Common myeloid progenitor, CD34-positive (primary cell): ENCODE measurements at regions not wholly inside any gene's neighbourhood (a gene's known extent, or its start where the extent isn't known, plus 50 kb on each side); places are given as distances from the start of the nearest gene placed in this dataset.

Experiments used
- CTCF ChIA-PET: fragments of 350-600 bp; sonication (Branson Sonifier 250); formaldehyde crosslinking; loops from one replicate; lab custom pipeline; 2021; ENCODE audit warnings: antibody characterized with exemption; lab: Charles Lee
- POLR2A ChIA-PET: fragments of 350-600 bp; sonication (Branson Sonifier 250); formaldehyde crosslinking; loops from one replicate; lab custom pipeline; 2021; ENCODE audit warnings: antibody characterized with exemption; lab: Charles Lee
- DNase-seq, 3 donors: peaks; one replicate each; pipeline versions ENCODE4 v3.0.0 to v3.0.0-alpha.2; 2013
- H3K27ac ChIP-seq, 2 experiments: 1 replicate in 1 of 2; 2 replicates in 1 of 2; pipeline ENCODE4 v1.7.0; 2013; ENCODE audit warnings: inconsistent platforms in 2 of 2, low read length in 2 of 2, mild to moderate bottlenecking in 2 of 2, low read depth in 1 of 2, moderate library complexity in 1 of 2; ENCODE audit not compliant: severe bottlenecking in 2 of 2, insufficient read depth in 1 of 2, poor library complexity in 1 of 2
- H3K27me3 ChIP-seq, 5 experiments: replicated peaks in 2 of 5; 1 replicate in 3 of 5; 2 replicates in 2 of 5; pipeline versions ENCODE4 v1.6.1 to v1.7.0; 2013; ENCODE audit warnings: low read length in 4 of 5, mild to moderate bottlenecking in 2 of 5, moderate library complexity in 2 of 5, inconsistent platforms in 1 of 5; ENCODE audit not compliant: insufficient read depth in 5 of 5, control insufficient read depth in 4 of 5
- H3K36me3 ChIP-seq, 4 experiments: 1 replicate in 2 of 4; 2 replicates in 2 of 4; pipeline versions ENCODE4 v1.6.1 to v1.7.0; 2013; ENCODE audit warnings: low read length in 3 of 4, control low read depth in 1 of 4, mild to moderate bottlenecking in 1 of 4; ENCODE audit not compliant: control insufficient read depth in 4 of 4, insufficient read depth in 4 of 4
- H3K4me1 ChIP-seq, 4 experiments: 1 replicate in 3 of 4; 2 replicates in 1 of 4; pipeline versions ENCODE4 v1.6.1 to v1.7.1; 2013; ENCODE audit warnings: low read length in 3 of 4, mild to moderate bottlenecking in 3 of 4, control low read depth in 1 of 4, inconsistent platforms in 1 of 4, moderate library complexity in 1 of 4; ENCODE audit not compliant: control insufficient read depth in 4 of 4, insufficient read depth in 4 of 4; ENCODE audit errors: control extremely low read depth in 1 of 4
- H3K4me3 ChIP-seq, 7 experiments: 1 replicate in 4 of 7; 2 replicates in 3 of 7; pipeline versions ENCODE4 v1.5.1 to v1.7.0; 2013; ENCODE audit warnings: mild to moderate bottlenecking in 7 of 7, low read length in 6 of 7, moderate library complexity in 6 of 7, inconsistent platforms in 2 of 7, low read depth in 2 of 7, control low read depth in 1 of 7; ENCODE audit not compliant: insufficient read depth in 4 of 7, control insufficient read depth in 1 of 7; ENCODE audit errors: extremely low read depth in 1 of 7
- H3K9me3 ChIP-seq, 5 experiments: 1 replicate in 4 of 5; 2 replicates in 1 of 5; pipeline versions ENCODE4 v1.6.1 to v1.7.1; 2013; ENCODE audit warnings: low read length in 4 of 5, mild to moderate bottlenecking in 2 of 5, inconsistent platforms in 1 of 5, low read depth in 1 of 5, moderate library complexity in 1 of 5; ENCODE audit not compliant: control insufficient read depth in 4 of 5, insufficient read depth in 2 of 5; ENCODE audit errors: control extremely low read depth in 1 of 5
- WGBS: methylation state at CpG from one replicate; pipeline ENCODE4 v1.1.5; 2013; ENCODE audit not compliant: insufficient coverage; 5-methylcytosine and 5-hydroxymethylcytosine counted together

DNA sequence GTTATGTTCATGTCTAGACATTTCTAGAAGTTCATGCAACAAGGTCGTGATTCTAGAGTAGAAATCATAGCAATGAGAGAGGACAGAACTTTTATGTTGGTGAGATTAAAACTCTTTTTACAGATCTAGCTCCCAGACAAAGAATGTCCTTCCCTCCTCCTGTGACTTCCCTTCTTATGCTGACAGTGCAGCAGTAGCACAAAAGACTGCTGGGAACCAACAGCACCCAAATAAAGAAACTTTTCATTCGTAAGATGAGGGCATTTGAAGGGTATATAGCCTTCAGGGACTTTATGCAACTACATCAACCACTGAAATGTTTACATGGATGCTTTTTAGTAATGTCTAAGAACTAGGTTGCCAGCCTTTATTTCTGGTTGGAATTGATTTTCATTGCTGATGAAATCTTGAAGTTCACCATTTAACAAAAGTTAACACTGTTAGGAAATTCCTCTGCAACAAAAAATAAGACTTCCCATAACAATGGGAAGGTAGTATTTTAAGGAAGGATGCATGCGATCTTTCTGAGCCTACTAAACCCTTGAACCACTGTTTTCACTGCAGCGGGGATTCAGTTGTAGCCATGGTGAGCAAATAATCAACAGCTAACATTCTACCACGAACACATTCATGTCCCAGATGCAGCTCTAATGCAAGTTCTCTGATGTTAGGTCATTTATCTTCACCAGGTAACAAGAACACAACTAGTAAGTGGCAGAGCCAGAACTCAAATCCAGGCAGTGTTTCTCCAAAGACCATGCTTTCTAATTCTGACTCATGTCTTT lies 672.8 kb downstream of the PTPRC start:
- no peaks in the 10 kb centered on the region for H3K36me3 ChIP-seq
- H3K4me3 ChIP-seq, result no peak overlapping the region
- H3K4me1 ChIP-seq, result peaks cover 0 to 26% (median 6%) of the 10 kb centered on the region in 4 experiments
- H3K27me3 ChIP-seq, result no peaks in the 10 kb centered on the region
- DNase-seq, result peak in 2 of 3 donors; percentile 66 to 76
- H3K9me3 ChIP-seq, result no peaks in the 10 kb centered on the region
- CTCF ChIA-PET, result no interaction called here
- no CpG with 5 or more reads among the region's 5 CpGs for WGBS
- POLR2A ChIA-PET, result no interaction called here
- H3K27ac ChIP-seq, result no peak overlapping the region

DNA sequence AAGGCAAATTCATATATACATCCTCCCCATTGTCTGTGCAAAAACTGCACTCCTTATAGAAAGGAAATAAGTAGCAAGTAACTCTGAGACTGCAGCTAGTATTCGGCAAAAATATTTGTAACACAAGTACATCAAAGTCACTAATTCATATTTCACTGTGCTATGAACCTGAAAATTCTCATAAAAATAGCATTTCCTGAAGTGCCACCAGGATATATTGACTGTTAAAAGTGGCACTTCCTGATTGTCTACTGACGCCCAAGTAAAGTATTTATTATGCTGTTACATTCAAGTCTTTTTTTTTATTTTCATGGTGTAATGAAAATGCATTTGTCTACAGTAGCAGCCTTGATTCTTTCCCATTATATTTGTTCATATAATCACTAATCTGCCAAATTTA lies 673.8 kb downstream of the PTPRC start:
- Histone ChIP-seq H3K4me1 (peaks cover 0 to 26% (median 6%) of the 10 kb centered on the region in 4 experiments), H3K36me3 (no peaks in the 10 kb centered on the region), H3K27me3 (no peaks in the 10 kb centered on the region), H3K27ac (no peak overlapping the region), H3K4me3 (no peak overlapping the region), H3K9me3 (no peaks in the 10 kb centered on the region)
- CTCF ChIA-PET, result no interaction called here
- peak in 1 of 3 donors; percentile 18 for DNase-seq
- 0% methylated on average over 1 of the region's 2 CpGs for WGBS
- POLR2A ChIA-PET, result no interaction called here

- Histone ChIP-seq H3K4me3 (no peak overlapping the region), H3K36me3 (no peaks in the 10 kb centered on the region), H3K4me1 (peaks cover 0 to 26% (median 6%) of the 10 kb centered on the region in 4 experiments), H3K27me3 (no peaks in the 10 kb centered on the region), H3K27ac (no peak overlapping the region), H3K9me3 (no peaks in the 10 kb centered on the region)
- peak in 1 of 3 donors; percentile 14 for DNase-seq
- POLR2A ChIA-PET, result no interaction called here
- WGBS, result 100% methylated on average over 1 of the region's 2 CpGs
- CTCF ChIA-PET, result no interaction called here
Observed at GRCh38 chr1:199313444-199313843, 674.6 kb downstream of the PTPRC start.

- Histone ChIP-seq H3K9me3 (no peaks in the 10 kb centered on the region), H3K27me3 (no peaks in the 10 kb centered on the region), H3K4me3 (no peak overlapping the region), H3K36me3 (no peaks in the 10 kb centered on the region), H3K4me1 (no peaks in the 10 kb centered on the region), H3K27ac (no peak overlapping the region)
- WGBS, result no CpG with 5 or more reads among the region's 3 CpGs
- DNase-seq, result no peak
- CTCF ChIA-PET, result no interaction called here
- POLR2A ChIA-PET, result no interaction called here
Observed at GRCh38 chr1:199319341-199319740, 680.5 kb downstream of the PTPRC start.

GRCh38 chr1:199322278-199322677 lies 683.4 kb downstream of the PTPRC start:
- ChIA-PET POLR2A (no interaction called here), CTCF (no interaction called here)
- no peak for DNase-seq
- Histone ChIP-seq H3K4me3 (no peak overlapping the region), H3K27ac (no peak overlapping the region), H3K36me3 (no peaks in the 10 kb centered on the region), H3K9me3 (peaks cover 0 to 7% (median 3%) of the 10 kb centered on the region in 5 experiments), H3K4me1 (no peaks in the 10 kb centered on the region), H3K27me3 (no peaks in the 10 kb centered on the region)
- 100% methylated on average over 1 of the region's 1 CpG for WGBS

DNA sequence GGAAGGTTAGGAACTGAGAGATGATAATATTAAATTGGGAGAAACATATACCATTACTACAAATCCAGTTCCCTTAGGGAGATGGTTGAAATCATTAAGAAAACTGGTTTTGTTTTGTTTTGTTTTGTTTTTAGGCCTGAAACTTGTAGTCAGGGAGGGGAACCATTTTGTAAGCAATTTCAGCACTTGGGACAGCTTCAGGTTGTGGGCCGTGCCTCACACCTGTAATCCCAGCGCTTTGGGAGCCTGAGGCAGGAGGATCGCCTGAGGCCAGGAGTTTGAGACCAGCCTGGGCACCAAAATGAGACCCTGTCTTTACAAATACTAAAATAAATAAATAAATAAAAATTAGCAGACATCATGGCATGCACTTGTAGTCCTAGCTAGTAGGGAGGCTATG lies 694.3 kb upstream of the NR5A2 start:
- no peaks in the 10 kb centered on the region for H3K9me3 ChIP-seq
- no CpG with 5 or more reads among the region's 3 CpGs for WGBS
- H3K4me1 ChIP-seq, result no peaks in the 10 kb centered on the region
- DNase-seq, result no peak
- no peaks in the 10 kb centered on the region for H3K27me3 ChIP-seq
- CTCF ChIA-PET, result interaction anchor here (1.4 kb wide), 1 partner anchor 24 kb away, joined by 4 read pairs; no protein-coding TSS in a partner anchor
- POLR2A ChIA-PET, result no interaction called here
- no peak overlapping the region for H3K4me3 ChIP-seq
- no peaks in the 10 kb centered on the region for H3K36me3 ChIP-seq
- H3K27ac ChIP-seq, result no peak overlapping the region

DNA sequence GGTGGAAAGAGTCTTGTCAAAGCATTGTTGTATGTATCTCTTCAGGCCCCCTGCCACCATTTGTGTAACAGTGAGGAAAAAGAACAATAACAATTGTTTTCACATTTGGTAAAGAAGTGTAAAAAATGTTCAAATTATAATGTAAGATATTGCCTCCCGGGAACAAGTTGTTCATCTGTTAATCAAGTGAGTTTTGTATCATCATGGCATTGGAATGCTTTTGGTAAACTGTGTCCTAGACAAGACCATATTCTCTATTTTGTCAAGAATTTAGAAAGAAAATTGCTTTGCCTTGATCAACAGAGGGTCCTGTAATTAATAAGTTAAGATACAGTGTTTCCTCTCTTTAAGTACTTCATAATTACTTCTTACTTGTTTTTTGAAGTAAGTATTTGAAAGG lies 692.0 kb upstream of the NR5A2 start:
- H3K4me1 ChIP-seq, result no peaks in the 10 kb centered on the region
- CTCF ChIA-PET, result no interaction called here
- H3K36me3 ChIP-seq, result no peaks in the 10 kb centered on the region
- no peak overlapping the region for H3K27ac ChIP-seq
- no peaks in the 10 kb centered on the region for H3K27me3 ChIP-seq
- no peak overlapping the region for H3K4me3 ChIP-seq
- H3K9me3 ChIP-seq, result no peaks in the 10 kb centered on the region
- DNase-seq, result no peak
- WGBS, result 88% methylated on average over 1 of the region's 1 CpG
- POLR2A ChIA-PET, result no interaction called here
